ENCODE measurements at regions not wholly inside any gene's neighbourhood (a gene's known extent, or its start where the extent isn't known, plus 50 kb on each side); places are given as distances from the start of the nearest gene placed in this dataset.

GRCh38 chr2:58358026-58358425 lies 116.9 kb upstream of the FANCL start:
- no peak for TF ChIP-seq CTCF (IDR thresholded peaks at IDR 0.05)
- TF ChIP-seq EP300 (IDR thresholded peaks at IDR 0.05; ENCODE audit: low read depth), result no peak
- no peak for TF ChIP-seq POLR2AphosphoS5 (IDR thresholded peaks at IDR 0.05)

All from transverse colon (tissue), 4 donors.